Astrocyte (in vitro differentiated cells and primary cell): ENCODE measurements at regions not wholly inside any gene's neighbourhood (a gene's known extent, or its start where the extent isn't known, plus 50 kb on each side); places are given as distances from the start of the nearest gene placed in this dataset.
A peak's percentile ranks its signal among the peaks of the same experiment; 100 is the strongest.

Source experiments
- DNase-seq: peaks from one replicate; pipeline ENCODE4 v3.0.0-alpha.2; 2010; ENCODE audit warnings: low read depth
- FAIRE-seq: peaks from 2 replicates; lab custom pipeline; 2011; peaks lifted over from hg19 to GRCh38; lab: Jason Lieb, UNC
- H2AFZ ChIP-seq: 2 replicates; pipeline ENCODE4 v1.6.0; 2012; ENCODE audit warnings: low read depth, low read length, inconsistent platforms
- H3K27ac ChIP-seq: 2 replicates; pipeline ENCODE4 v1.5.1; 2011; ENCODE audit warnings: low read depth, low read length, inconsistent platforms
- H3K27me3 ChIP-seq: 2 replicates; pipeline ENCODE4 v1.6.0; 2011; ENCODE audit warnings: low read length, inconsistent platforms; ENCODE audit not compliant: insufficient read depth
- H3K36me3 ChIP-seq: 2 replicates; pipeline ENCODE4 v1.5.1; 2011; ENCODE audit warnings: low read length, inconsistent platforms; ENCODE audit not compliant: insufficient read depth
- H3K4me1 ChIP-seq: 2 replicates; pipeline ENCODE4 v1.5.1; 2011; ENCODE audit warnings: low read length, inconsistent platforms; ENCODE audit not compliant: insufficient read depth
- H3K4me2 ChIP-seq: 2 replicates; pipeline ENCODE4 v1.6.0; 2012; ENCODE audit warnings: low read length, inconsistent platforms
- H3K4me3 ChIP-seq: 2 replicates; pipeline ENCODE4 v1.5.1; 2011; ENCODE audit warnings: low read depth, mild to moderate bottlenecking, low read length, inconsistent platforms; ENCODE audit not compliant: insufficient read depth
- H3K79me2 ChIP-seq: 2 replicates; pipeline ENCODE4 v1.6.0; 2012; ENCODE audit warnings: mild to moderate bottlenecking, low read length, inconsistent platforms; ENCODE audit not compliant: insufficient read depth
- H3K9ac ChIP-seq: 2 replicates; pipeline ENCODE4 v1.6.0; 2012; ENCODE audit warnings: mild to moderate bottlenecking, low read length, inconsistent platforms
- H3K9me3 ChIP-seq: 2 replicates; pipeline ENCODE4 v1.5.1; 2012; ENCODE audit warnings: low read depth, mild to moderate bottlenecking, low read length, inconsistent platforms; ENCODE audit not compliant: insufficient read depth
- H4K20me1 ChIP-seq: 2 replicates; pipeline ENCODE4 v1.6.0; 2012; ENCODE audit warnings: low read length, inconsistent platforms; ENCODE audit not compliant: insufficient read depth
- H3K27ac Mint-ChIP-seq: one replicate; pipeline ENCODE4 v1.8.0; 2021; ENCODE audit warnings: mild to moderate bottlenecking, mixed read lengths; ENCODE audit not compliant: unreplicated experiment
- H3K27me3 Mint-ChIP-seq: one replicate; pipeline ENCODE4 v1.8.0; 2021; ENCODE audit warnings: low read depth, mixed read lengths; ENCODE audit not compliant: unreplicated experiment
- H3K36me3 Mint-ChIP-seq: one replicate; pipeline ENCODE4 v1.8.0; 2021; ENCODE audit warnings: low read depth, mixed read lengths; ENCODE audit not compliant: unreplicated experiment
- H3K4me1 Mint-ChIP-seq: one replicate; pipeline ENCODE4 v1.8.0; 2021; ENCODE audit warnings: low read depth, mixed read lengths; ENCODE audit not compliant: unreplicated experiment
- H3K4me3 Mint-ChIP-seq: one replicate; pipeline ENCODE4 v1.8.0; 2021; ENCODE audit warnings: mild to moderate bottlenecking, moderate library complexity, mixed read lengths; ENCODE audit not compliant: unreplicated experiment
- H3K9me3 Mint-ChIP-seq: one replicate; pipeline ENCODE4 v1.8.0; 2021; ENCODE audit warnings: mild to moderate bottlenecking, mixed read lengths; ENCODE audit not compliant: unreplicated experiment
- CTCF ChIP-seq: IDR thresholded peaks from 2 replicates; pipeline ENCODE4 v1.5.1; 2011; ENCODE audit warnings: low read depth, mild to moderate bottlenecking, inconsistent platforms, low read length, moderate library complexity; ENCODE audit not compliant: insufficient read depth
- EZH2 ChIP-seq: IDR thresholded peaks from 2 replicates; pipeline ENCODE4 v1.6.1; 2012; ENCODE audit warnings: mild to moderate bottlenecking, low read length, inconsistent platforms; ENCODE audit not compliant: insufficient read depth

- peaks cover 42% of the 10 kb centered on the region for H3K27me3 Mint-ChIP-seq
- H3K79me2 ChIP-seq, result no peaks in the 10 kb centered on the region
- H3K4me3 Mint-ChIP-seq, result no peak overlapping the region
- peaks cover 7% of the 10 kb centered on the region for H3K4me1 ChIP-seq
- H3K27ac ChIP-seq, result no peak overlapping the region
- H3K36me3 ChIP-seq, result no peaks in the 10 kb centered on the region
- TF ChIP-seq EZH2 (no peak), CTCF (no peak)
- no peaks in the 10 kb centered on the region for H3K27me3 ChIP-seq
- FAIRE-seq, result no peak
- peaks cover 10% of the 10 kb centered on the region for H3K9me3 Mint-ChIP-seq
- no peaks in the 10 kb centered on the region for H4K20me1 ChIP-seq
- H3K4me3 ChIP-seq, result no peak overlapping the region
- no peaks in the 10 kb centered on the region for H3K9me3 ChIP-seq
- no peak overlapping the region for H3K9ac ChIP-seq
- no peak overlapping the region for H2AFZ ChIP-seq
- peak overlapping the region; percentile 14 for H3K4me2 ChIP-seq
- no peak overlapping the region for H3K27ac Mint-ChIP-seq
- H3K4me1 Mint-ChIP-seq, result peaks cover 9% of the 10 kb centered on the region
- DNase-seq, result no peak
- peaks cover 2% of the 10 kb centered on the region for H3K36me3 Mint-ChIP-seq
Observed at GRCh38 chr20:57959589-57959988, 249.8 kb upstream of the PMEPA1 start.

- Histone ChIP-seq H3K36me3 (no peaks in the 10 kb centered on the region), H3K4me2 (peak overlapping the region; percentile 14), H2AFZ (peak overlapping the region; percentile 43), H3K9ac (no peak overlapping the region), H3K27me3 (no peaks in the 10 kb centered on the region), H3K27ac (no peak overlapping the region), H3K4me3 (no peak overlapping the region), H3K79me2 (no peaks in the 10 kb centered on the region), H3K4me1 (peaks cover 7% of the 10 kb centered on the region), H4K20me1 (no peaks in the 10 kb centered on the region), H3K9me3 (no peaks in the 10 kb centered on the region)
- no peak for DNase-seq
- H3K9me3 Mint-ChIP-seq, result peaks cover 6% of the 10 kb centered on the region
- no peak overlapping the region for H3K4me3 Mint-ChIP-seq
- FAIRE-seq, result no peak
- H3K27ac Mint-ChIP-seq, result no peak overlapping the region
- H3K27me3 Mint-ChIP-seq, result peaks cover 37% of the 10 kb centered on the region
- H3K36me3 Mint-ChIP-seq, result no peaks in the 10 kb centered on the region
- peaks cover 9% of the 10 kb centered on the region for H3K4me1 Mint-ChIP-seq
- TF ChIP-seq EZH2, result no peak
- TF ChIP-seq CTCF, result no peak
Observed at GRCh38 chr20:57959018-57959417, 249.2 kb upstream of the PMEPA1 start.

- Histone ChIP-seq H3K27me3 (no peaks in the 10 kb centered on the region), H3K4me1 (peaks cover 17% of the 10 kb centered on the region), H3K27ac (no peak overlapping the region), H3K36me3 (no peaks in the 10 kb centered on the region), H2AFZ (no peak overlapping the region), H4K20me1 (no peaks in the 10 kb centered on the region), H3K9me3 (no peaks in the 10 kb centered on the region), H3K4me3 (no peak overlapping the region), H3K9ac (no peak overlapping the region), H3K4me2 (no peak overlapping the region), H3K79me2 (no peaks in the 10 kb centered on the region)
- no peak overlapping the region for H3K27ac Mint-ChIP-seq
- H3K9me3 Mint-ChIP-seq, result peaks cover 6% of the 10 kb centered on the region
- peaks cover 18% of the 10 kb centered on the region for H3K4me1 Mint-ChIP-seq
- H3K4me3 Mint-ChIP-seq, result no peak overlapping the region
- FAIRE-seq (no peak), DNase-seq (no peak)
- H3K27me3 Mint-ChIP-seq, result peaks cover 34% of the 10 kb centered on the region
- TF ChIP-seq EZH2, result no peak
- no peak for TF ChIP-seq CTCF
- no peaks in the 10 kb centered on the region for H3K36me3 Mint-ChIP-seq
Observed at GRCh38 chr20:57958050-57958420, 248.2 kb upstream of the PMEPA1 start.
